AG04449 (cell line): ENCODE measurements at regions not wholly inside any gene's neighbourhood (a gene's known extent, or its start where the extent isn't known, plus 50 kb on each side); places are given as distances from the start of the nearest gene placed in this dataset.
"Not testable (repeated sequence)": the region's sequence is repeated elsewhere in the genome, so short reads cannot be mapped to it uniquely, and the experiment has no call there.

ENCODE experiments used
- CTCF ChIA-PET: fragments of 350-600 bp; formaldehyde crosslinking; extraction: SDS; loops from one replicate; lab custom pipeline; 2021; ENCODE audit warnings: antibody characterized with exemption; lab: Yijun Ruan, JAX
- POLR2A ChIA-PET: fragments of 400-600, 350-600 bp; formaldehyde crosslinking; extraction: SDS; loops from one replicate; lab custom pipeline; 2020; ENCODE audit warnings: antibody characterized with exemption, inconsistent platforms; lab: Yijun Ruan, JAX
- DNase-seq: peaks from one replicate; pipeline ENCODE4 v3.0.0-alpha.2; 2010; ENCODE audit warnings: low read depth, low spot score
- H3K4me3 ChIP-seq: 2 replicates; pipeline ENCODE4 v1.5.1; 2011; ENCODE audit warnings: low read depth, mild to moderate bottlenecking, control low read depth, low read length
- TF ChIP-seq, protein P1 (sequence below): IDR thresholded peaks from one replicate; pipeline ENCODE4 v1.5.1; 2011; ENCODE audit warnings: mild to moderate bottlenecking, moderate library complexity, low read length, control low read depth, inconsistent platforms; ENCODE audit not compliant: insufficient read depth; ENCODE audit errors: missing control alignments

- CTCF ChIA-PET = interaction anchor here (1.2 to 2.3 kb wide), 3 partner anchors 9 to 118 kb away, joined by 5 to 11 read pairs (median 7); no protein-coding TSS in a partner anchor
Observed at GRCh38 chr10:47165711-47166404, 134.1 kb upstream of the GDF10 start.

GRCh38 chr10:47166405-47166777 is 133.6 kb upstream of the GDF10 start:
- ChIA-PET CTCF (interaction anchor here (1.2 to 2.3 kb wide), 3 partner anchors 10 to 118 kb away, joined by 5 to 11 read pairs (median 7); no protein-coding TSS in a partner anchor), POLR2A (interaction anchor here (0.8 to 2.4 kb wide), 2 partner anchors 23 to 29 kb away, joined by 3 to 7 read pairs; no protein-coding TSS in a partner anchor)
- TF ChIP-seq, protein P1, sequence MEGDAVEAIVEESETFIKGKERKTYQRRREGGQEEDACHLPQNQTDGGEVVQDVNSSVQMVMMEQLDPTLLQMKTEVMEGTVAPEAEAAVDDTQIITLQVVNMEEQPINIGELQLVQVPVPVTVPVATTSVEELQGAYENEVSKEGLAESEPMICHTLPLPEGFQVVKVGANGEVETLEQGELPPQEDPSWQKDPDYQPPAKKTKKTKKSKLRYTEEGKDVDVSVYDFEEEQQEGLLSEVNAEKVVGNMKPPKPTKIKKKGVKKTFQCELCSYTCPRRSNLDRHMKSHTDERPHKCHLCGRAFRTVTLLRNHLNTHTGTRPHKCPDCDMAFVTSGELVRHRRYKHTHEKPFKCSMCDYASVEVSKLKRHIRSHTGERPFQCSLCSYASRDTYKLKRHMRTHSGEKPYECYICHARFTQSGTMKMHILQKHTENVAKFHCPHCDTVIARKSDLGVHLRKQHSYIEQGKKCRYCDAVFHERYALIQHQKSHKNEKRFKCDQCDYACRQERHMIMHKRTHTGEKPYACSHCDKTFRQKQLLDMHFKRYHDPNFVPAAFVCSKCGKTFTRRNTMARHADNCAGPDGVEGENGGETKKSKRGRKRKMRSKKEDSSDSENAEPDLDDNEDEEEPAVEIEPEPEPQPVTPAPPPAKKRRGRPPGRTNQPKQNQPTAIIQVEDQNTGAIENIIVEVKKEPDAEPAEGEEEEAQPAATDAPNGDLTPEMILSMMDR = no peak
- H3K4me3 ChIP-seq = no peak overlapping the region
- DNase-seq = no peak

More at GRCh38 chr10:47165711-47166404, 134.1 kb upstream of the GDF10 start:
- POLR2A ChIA-PET = interaction anchor here (2.4 kb wide), 1 partner anchor 28 kb away, joined by 7 read pairs; no protein-coding TSS in a partner anchor
- no peak for DNase-seq
- H3K4me3 ChIP-seq = peak overlapping the region; percentile 6; the same call in 1 of the 2 replicates
- TF ChIP-seq, protein P1 = no peak

DNA sequence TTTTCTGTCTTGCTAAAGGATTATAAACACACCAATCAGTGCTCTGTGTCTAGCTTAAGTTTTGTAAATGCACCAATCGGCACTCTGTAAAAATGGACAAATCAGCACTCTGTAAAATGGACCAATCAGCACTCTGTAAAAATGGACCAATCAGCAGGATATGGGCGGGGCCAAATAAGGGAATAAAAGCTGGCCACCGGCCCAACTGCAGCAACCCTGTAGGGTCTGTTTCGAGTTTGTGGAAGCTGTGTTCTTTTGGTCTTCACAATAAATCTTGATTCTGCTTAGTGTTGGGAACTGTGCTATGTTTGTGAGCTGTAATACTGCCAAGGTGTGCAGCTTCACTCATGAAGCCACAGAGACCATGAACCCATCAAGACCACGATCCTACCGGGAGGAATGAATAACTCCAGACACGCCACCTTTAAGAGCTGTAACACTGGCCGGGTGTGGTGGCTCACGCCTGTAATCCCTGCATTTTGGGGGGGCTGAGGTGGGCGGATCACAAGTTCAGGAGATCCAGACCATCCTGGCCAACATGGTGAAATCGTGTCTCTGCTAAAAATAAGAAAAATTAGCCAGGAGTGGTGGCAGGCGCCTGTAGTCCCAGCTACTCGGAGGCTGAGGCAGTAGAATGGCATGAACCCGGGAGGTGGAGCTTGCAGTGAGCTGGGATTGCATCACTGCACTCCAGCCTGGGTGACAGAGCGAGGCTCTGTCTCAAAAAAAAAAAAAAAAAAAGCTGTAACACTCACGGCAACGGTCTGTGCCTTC is 133.0 kb upstream of the GDF10 start:
- DNase-seq = not testable (repeated sequence)
- ChIA-PET POLR2A (interaction anchor here (0.8 to 2.4 kb wide), 2 partner anchors 24 to 29 kb away, joined by 3 to 7 read pairs; no protein-coding TSS in a partner anchor), CTCF (interaction anchor here (1.4 to 2.3 kb wide), 2 partner anchors 31 to 119 kb away, joined by 7 to 11 read pairs; no protein-coding TSS in a partner anchor)
- peak overlapping the region; percentile 16; the same call in 1 of the 2 replicates for H3K4me3 ChIP-seq

DNA sequence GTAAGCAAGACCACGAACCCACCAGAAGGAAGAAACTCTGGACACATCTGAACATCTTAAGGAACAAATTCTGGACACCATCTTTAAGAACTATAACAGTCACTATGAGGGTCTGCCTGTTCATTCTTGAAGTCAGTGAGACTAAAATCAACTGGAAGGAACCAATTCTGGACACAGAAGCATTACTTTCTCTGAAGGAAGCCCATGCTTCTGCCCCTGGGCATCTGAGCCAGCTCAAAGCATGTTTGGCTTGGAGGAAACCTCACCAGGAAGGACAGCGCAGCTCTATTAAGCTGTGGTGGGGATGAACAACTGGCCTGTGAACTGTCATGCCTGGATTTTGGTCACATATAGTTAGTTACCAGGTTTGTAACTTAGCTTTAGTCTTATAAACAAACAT is 132.4 kb upstream of the GDF10 start:
- TF ChIP-seq, protein P1 = no peak
- CTCF ChIA-PET = interaction anchor here (1.4 to 2.3 kb wide), 2 partner anchors 31 to 119 kb away, joined by 7 to 11 read pairs; no protein-coding TSS in a partner anchor
- POLR2A ChIA-PET = interaction anchor here (2.4 kb wide), 1 partner anchor 30 kb away, joined by 7 read pairs; no protein-coding TSS in a partner anchor
- no peak for DNase-seq
- no peak overlapping the region; the same call in 1 of the 2 replicates for H3K4me3 ChIP-seq

- DNase-seq = no peak
- TF ChIP-seq, protein P1 = no peak
- no peak overlapping the region for H3K4me3 ChIP-seq
- ChIA-PET POLR2A (no interaction called here), CTCF (interaction anchor here (1.1 kb wide), 2 partner anchors 9 to 122 kb away, joined by 4 read pairs; no protein-coding TSS in a partner anchor)
Observed at GRCh38 chr10:47169581-47169980, 130.4 kb upstream of the GDF10 start.

GRCh38 chr10:47173929-47174442 is 126.0 kb upstream of the GDF10 start:
- TF ChIP-seq, protein P1 = no peak
- DNase-seq = no peak
- POLR2A ChIA-PET = no interaction called here
- CTCF ChIA-PET = no interaction called here
- no peak overlapping the region for H3K4me3 ChIP-seq
